ENCODE measurements at regions not wholly inside any gene's neighbourhood (a gene's known extent, or its start where the extent isn't known, plus 50 kb on each side); places are given as distances from the start of the nearest gene placed in this dataset.
"Not testable (repeated sequence)": the region's sequence is repeated elsewhere in the genome, so short reads cannot be mapped to it uniquely, and the experiment has no call there.

DNA sequence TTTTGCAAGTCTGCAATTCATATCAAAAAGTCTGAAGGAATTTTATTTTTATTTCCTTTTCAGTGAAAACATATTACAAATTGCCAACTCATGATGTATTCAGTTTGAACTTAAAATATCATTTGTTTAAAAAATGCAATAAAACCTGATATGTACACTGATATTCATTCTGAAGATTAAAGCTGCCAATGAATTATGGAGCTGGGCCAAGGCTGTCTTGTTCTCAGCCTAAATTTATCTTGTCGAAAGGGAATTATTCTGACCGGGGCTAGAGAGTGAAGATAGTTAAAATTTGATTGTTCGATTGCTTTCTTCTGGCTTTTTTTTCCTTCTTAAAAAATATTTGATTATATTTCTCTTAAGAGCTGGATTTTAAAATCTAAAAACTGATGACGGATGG, 54.0 kb upstream of the RBFOX1 start:
- DNase-seq (ENCODE audit: low read depth) = no peak

- DNase-seq (ENCODE audit: low read depth) = no peak
Observed at GRCh38 chr16:7272567-7273158, 60.0 kb upstream of the RBFOX1 start.

DNA sequence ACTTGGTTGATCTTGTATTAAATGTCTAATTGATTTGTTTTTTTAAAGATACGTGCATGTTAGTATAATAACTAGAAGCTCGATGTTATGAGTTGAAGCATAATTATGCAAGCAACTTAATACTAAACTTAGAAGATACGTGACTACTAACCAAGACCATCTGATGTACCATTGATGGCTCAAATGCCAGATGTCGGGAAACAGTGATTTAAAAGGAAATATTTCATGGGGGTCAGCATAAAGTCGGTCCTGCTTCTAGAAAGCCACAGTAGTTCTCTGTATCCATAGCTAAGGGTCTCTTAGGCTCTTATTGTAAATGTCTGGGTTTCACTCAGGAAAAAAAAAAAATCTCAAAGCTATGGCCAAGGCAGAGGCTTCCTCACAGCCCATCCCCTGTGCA, 61.2 kb upstream of the RBFOX1 start:
- no peak for DNase-seq (ENCODE audit: low read depth)

- DNase-seq (ENCODE audit: low read depth) = no peak
Observed at GRCh38 chr16:7270823-7271222, 61.8 kb upstream of the RBFOX1 start.

DNA sequence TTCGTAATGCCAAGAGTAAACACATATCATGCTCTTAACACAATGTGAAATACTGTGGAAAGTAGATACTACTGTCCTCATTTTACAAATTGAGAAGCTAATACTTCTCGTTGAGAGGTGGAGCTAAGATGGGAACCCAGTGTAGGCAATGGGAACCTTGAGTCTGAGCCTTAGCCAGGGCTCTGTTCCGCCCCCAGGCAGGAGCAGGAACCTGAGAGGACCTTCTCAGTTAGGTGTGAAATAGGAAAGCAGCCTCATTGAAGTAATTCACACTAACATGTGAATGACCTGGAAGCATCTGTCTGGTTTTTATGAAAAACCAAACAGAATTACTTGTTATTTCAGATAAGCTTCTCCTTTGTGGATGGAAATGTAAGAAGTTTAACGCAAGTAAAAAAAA, 62.6 kb upstream of the RBFOX1 start:
- DNase-seq (ENCODE audit: low read depth) = no peak

- no peak for DNase-seq (ENCODE audit: low read depth)
Observed at GRCh38 chr16:7268182-7268581, 64.5 kb upstream of the RBFOX1 start.

DNA sequence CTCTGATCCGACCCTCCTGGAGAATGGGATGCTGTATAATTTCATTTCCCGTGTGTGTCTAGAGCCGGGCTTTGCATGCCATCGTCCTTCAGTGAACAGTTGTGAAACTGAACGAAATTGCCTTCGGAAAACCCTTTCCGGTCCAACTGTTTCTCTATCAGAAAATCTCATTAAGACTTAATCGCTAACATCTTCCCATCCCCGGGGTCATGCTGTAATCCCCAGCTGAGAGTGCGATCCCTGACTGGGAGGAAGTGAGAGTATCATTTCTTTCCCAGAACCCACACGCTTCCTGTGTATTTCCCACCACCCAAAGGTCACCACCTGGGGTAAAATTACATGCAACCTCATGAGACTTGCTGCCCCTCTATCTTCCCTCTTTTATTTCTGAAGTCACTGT, 75.6 kb upstream of the RBFOX1 start:
- no peak for DNase-seq (ENCODE audit: low read depth)

DNA sequence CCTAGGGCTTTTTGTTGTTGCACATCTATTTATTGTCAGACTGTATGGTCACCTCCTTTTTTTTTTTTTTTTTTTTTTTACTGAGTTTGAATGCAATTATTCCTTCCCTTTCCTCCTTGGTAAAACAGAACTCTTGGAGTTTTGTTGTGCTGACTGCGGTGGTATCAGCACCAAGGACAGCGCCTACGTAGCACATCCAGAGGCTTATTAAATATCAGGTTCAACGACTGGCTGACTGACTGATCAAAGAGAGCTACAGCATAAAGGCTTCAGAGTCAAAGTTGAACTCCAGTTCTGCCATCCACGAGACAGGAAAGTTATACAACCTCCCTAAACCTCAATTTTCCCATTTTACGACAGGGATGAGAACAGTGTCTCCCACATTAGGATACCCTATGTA, 86.1 kb upstream of the RBFOX1 start:
- DNase-seq (ENCODE audit: low read depth) = no peak

- no peak for DNase-seq (ENCODE audit: low read depth)
Observed at GRCh38 chr16:7239547-7239946, 93.1 kb upstream of the RBFOX1 start.

GRCh38 chr16:7236824-7237410, 95.7 kb upstream of the RBFOX1 start:
- DNase-seq (ENCODE audit: low read depth) = no peak

GRCh38 chr16:7233975-7234374, 98.7 kb upstream of the RBFOX1 start:
- no peak for DNase-seq (ENCODE audit: low read depth)

DNA sequence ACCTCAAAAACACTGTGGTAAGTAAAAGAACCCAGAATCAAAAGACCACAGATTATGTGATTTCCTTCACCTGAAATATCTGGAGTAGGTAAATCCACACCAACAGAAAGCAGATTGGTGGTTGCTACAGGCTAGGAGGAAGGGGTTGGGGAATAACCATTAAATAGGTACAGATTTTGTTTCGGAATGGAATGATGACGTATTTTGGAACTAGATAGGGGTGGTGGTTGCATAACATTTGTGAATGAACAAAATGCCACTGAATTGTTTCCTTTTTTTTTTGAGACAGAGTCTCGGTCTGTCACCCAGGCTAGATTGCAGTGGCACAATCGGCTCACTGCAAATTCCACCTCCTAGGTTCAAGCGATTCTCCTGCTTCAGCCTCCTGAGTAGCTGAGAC, 100.9 kb upstream of the RBFOX1 start:
- no peak for DNase-seq (ENCODE audit: low read depth)

DNA sequence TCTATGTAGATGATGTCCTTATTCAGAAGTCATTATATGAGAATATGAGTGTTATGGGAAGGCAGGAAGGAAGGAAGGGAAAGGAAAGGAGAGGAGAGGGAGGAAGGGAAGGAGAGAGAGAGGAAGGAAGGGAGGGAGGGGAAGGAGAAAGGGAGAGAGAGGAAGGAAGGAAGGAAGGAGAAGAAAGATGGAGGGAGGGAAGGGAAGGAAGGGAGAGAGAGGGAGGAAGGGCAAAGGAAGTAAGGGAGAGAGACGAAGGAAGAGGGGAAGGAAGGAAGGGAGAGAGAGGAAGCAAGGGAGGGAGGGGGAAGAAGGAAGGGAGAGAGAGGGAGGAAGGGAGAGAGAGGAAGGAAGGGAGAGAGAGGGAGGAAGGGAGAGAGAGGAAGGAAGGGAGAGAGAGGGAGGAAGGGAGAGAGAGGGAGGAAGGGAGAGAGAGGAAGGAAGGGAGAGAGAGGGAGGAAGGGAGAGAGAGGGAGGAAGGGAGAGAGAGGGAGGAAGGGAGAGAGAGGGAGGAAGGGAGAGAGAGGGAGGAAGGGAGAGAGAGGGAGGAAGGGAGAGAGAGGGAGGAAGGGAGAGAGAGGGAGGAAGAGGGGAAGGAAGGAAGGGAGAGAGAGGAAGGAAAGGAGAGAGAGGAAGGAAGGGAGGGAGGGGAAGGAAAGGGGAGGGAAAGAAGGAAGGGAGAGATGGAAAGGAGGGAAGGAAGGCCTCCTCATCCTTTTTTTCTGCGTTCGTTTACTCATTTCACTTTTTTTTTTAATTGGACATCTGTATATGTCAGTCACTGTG, 103.0 kb upstream of the RBFOX1 start:
- DNase-seq (ENCODE audit: low read depth) = not testable (repeated sequence)

GRCh38 chr16:7227229-7227721, 105.4 kb upstream of the RBFOX1 start:
- DNase-seq (ENCODE audit: low read depth) = no peak

DNA sequence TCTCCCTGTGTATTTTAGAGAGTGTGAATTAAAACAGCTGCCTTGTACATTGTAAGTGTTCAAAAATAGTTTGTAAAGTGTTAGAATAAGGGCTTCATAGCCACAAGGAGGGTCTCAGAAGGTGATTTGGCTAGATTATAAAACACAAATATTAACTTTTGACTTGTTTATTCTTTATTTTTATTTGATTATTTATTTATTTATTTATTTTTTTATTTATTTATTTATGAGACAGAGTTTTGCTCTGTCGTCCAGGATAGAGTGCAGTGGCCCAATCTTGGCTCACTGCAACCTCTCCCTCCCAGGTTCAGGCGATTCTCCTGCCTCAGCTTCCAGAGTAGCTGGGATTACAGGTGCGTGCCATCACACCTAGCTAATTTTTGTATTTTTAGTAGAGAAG, 111.5 kb upstream of the RBFOX1 start:
- no peak for DNase-seq (ENCODE audit: low read depth)

DNA sequence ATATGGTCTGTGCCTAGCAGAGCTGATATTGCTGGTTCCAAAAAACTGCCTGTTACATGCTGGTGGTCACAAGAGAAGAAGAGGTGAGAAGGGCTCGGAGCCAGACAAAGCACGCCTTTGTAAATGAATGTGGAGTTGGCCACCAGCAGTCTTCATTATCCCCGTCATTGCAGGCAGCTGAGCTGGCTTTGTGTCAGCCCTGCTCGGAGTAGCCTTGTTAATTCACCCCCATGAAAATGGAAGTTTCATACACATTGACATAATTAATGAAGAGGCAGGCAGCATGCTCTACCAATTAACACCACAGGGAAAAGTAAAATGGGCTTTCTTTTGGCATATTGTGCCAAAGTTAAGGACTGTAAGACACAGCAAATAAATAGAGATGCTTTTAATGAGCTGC, 113.7 kb upstream of the RBFOX1 start:
- DNase-seq (ENCODE audit: low read depth) = no peak

DNA sequence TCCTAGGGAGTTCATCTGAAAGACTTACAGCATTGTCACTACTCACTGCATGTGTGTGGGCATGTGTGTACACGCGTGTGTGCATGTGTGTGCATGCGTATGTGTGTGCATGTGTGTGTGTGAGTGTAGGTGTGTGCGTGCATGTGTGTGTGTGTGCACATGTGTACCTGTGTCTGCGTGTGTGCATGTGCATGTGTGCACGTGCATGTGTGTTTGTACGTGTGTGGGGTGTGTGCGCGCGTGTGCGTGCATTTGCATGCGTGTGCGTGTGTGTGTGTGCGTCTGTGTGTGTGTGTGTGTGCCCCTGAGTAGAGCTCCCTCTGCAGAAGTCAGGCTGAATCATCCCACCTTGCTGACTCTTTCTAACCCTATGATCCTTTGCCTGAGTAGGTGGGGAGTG, 114.8 kb upstream of the RBFOX1 start:
- no peak for DNase-seq (ENCODE audit: low read depth)

DNA sequence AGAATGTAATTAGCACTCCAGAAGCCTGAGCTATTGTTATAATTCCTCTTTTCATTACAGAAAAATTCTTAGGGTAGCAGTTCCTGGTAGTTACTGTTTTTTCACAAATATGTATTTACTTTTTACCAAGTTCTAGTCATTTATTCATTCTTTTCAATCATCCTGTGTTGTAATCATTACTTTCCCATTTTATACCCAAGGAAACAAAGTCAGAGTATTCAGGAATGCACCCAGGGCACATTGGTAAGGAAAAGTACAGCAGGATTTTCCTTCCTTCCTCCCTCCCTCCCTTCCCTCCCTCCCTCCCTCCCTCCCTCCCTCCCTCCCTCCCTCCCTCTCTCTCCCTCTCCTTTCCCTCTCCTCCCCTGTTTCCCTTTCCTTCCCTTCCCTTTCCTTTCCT, 115.9 kb upstream of the RBFOX1 start:
- DNase-seq (ENCODE audit: low read depth) = no peak

GRCh38 chr16:7211781-7212180, 120.9 kb upstream of the RBFOX1 start:
- DNase-seq (ENCODE audit: low read depth) = no peak

DNA sequence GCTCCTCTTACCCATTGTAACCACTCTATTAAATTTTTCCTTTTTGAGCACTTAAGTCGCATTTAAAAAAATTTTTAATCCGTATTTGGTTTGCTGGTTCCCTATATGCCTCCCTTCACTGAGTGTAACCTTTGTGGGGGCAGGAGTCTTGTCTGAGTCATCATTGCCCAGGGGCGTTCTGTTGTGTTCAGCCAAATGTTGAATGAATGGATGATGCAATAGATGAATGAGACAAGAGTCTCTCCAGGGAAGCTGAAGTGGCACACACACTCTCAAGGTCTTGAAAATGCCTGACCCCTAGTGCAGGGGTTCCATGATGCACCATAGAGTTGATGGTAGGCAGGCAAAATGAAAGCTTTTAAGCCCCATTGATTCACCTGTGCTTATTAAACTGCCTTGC, 123.0 kb upstream of the RBFOX1 start:
- DNase-seq (ENCODE audit: low read depth) = no peak

DNA sequence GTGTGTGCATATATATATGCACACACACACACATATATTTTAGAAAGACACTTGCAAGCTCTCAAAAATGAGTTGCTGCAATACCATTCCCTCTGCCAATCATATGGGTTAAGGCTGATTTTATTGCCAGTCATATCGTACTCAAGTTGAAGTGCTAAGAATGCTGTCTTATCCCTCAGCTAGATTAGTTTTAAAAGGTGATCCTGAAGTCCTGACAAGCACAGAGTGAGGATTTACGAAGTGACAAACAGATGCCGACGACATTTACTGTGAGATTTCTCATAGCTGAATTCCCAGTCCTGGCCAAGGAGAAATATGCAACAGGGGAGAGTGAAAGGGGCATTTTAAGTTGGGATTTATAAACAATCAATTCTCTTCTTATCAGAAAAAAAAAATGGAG, 126.2 kb upstream of the RBFOX1 start:
- DNase-seq (ENCODE audit: low read depth) = no peak

GRCh38 chr16:7200320-7200719, 132.3 kb upstream of the RBFOX1 start:
- DNase-seq (ENCODE audit: low read depth) = no peak

DNA sequence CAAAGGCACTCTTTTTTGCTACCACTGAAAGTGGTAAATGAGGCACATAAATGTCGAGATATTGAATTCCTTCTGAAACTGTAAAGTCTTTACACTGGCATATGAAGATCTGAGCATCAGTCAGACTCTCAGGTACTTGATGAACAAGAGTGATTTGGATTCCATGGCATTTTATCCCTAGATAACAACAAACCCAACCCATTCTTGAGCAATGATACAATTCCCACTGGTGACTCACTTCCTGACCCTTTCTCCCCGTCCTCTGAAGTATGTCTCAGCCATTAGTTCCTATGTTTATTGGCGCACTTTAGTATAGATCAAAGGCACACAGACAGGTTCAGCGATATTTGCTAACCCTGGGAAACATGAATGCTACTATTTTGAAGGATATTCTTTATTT, 147.0 kb upstream of the RBFOX1 start:
- no peak for DNase-seq (ENCODE audit: low read depth)

GRCh38 chr16:7185165-7185564, 147.5 kb upstream of the RBFOX1 start:
- no peak for DNase-seq (ENCODE audit: low read depth)

Measured in GM04504 (cell line).